Right renal cortex interstitium (tissue), 3 donors: ENCODE measurements at regions not wholly inside any gene's neighbourhood (a gene's known extent, or its start where the extent isn't known, plus 50 kb on each side); places are given as distances from the start of the nearest gene placed in this dataset.

Experiments used
- DNase-seq, 3 donors: peaks; one replicate each; pipeline ENCODE4 v3.0.0-alpha.2; 2013; ENCODE audit warnings: low read depth in 3 of 3, low spot score in 2 of 3

GRCh38 chr9:82565188-82565969, 497.6 kb downstream of the RASEF start:
- DNase-seq = no peak

GRCh38 chr9:82567953-82568352, 495.0 kb downstream of the RASEF start:
- DNase-seq = no peak

- no peak for DNase-seq
Observed at GRCh38 chr9:82570226-82570625, 492.7 kb downstream of the RASEF start.

GRCh38 chr9:82571540-82571939, 491.4 kb downstream of the RASEF start:
- no peak for DNase-seq

- DNase-seq = no peak
Observed at GRCh38 chr9:82572146-82572545, 490.8 kb downstream of the RASEF start.

GRCh38 chr9:82574911-82575310, 488.0 kb downstream of the RASEF start:
- no peak for DNase-seq

- DNase-seq = no peak
Observed at GRCh38 chr9:82580921-82581320, 482.0 kb downstream of the RASEF start.

- DNase-seq = no peak
Observed at GRCh38 chr9:82581516-82581915, 481.4 kb downstream of the RASEF start.

- no peak for DNase-seq
Observed at GRCh38 chr9:82581935-82582334, 481.0 kb downstream of the RASEF start.

- DNase-seq = no peak
Observed at GRCh38 chr9:82582693-82583092, 480.2 kb downstream of the RASEF start.

GRCh38 chr9:82583524-82583923, 479.4 kb downstream of the RASEF start:
- no peak for DNase-seq

GRCh38 chr9:82584349-82584863, 478.5 kb downstream of the RASEF start:
- DNase-seq = no peak

- no peak for DNase-seq
Observed at GRCh38 chr9:82586918-82587356, 476.0 kb downstream of the RASEF start.

GRCh38 chr9:82588301-82589180, 474.4 kb downstream of the RASEF start:
- peak; percentile 69 to 81 (median 75) for DNase-seq

- no peak for DNase-seq
Observed at GRCh38 chr9:82590845-82591244, 472.1 kb downstream of the RASEF start.

GRCh38 chr9:82593501-82593900, 469.4 kb downstream of the RASEF start:
- DNase-seq = no peak

GRCh38 chr9:82597241-82598203, 465.4 kb downstream of the RASEF start:
- DNase-seq = no peak

GRCh38 chr9:82598241-82599039, 464.5 kb downstream of the RASEF start:
- DNase-seq = no peak

- no peak for DNase-seq
Observed at GRCh38 chr9:82599336-82599949, 463.5 kb downstream of the RASEF start.
